T-helper 1 cell treated with Interleukin-12 subunit alpha and Interleukin-12 subunit beta and Interleukin-4 antibody, amounts not matched to agents 30 ng/mL and 1 ng/mL, for 36 hours (primary cell): ENCODE measurements at regions not wholly inside any gene's neighbourhood (a gene's known extent, or its start where the extent isn't known, plus 50 kb on each side); places are given as distances from the start of the nearest gene placed in this dataset.
"Not testable (repeated sequence)": the region's sequence is repeated elsewhere in the genome, so short reads cannot be mapped to it uniquely, and the experiment has no call there.

Source experiments
- intact Hi-C: fragments of 100-400 bp; cut with micrococcal nuclease; formaldehyde crosslinking; loops from one replicate; pipeline ENCODE4 v1.15.1; 2024

- intact Hi-C loops: no loop called here
Measured at GRCh38 chr2:54065411-54065810, 50.0 kb upstream of the ACYP2 start.

DNA sequence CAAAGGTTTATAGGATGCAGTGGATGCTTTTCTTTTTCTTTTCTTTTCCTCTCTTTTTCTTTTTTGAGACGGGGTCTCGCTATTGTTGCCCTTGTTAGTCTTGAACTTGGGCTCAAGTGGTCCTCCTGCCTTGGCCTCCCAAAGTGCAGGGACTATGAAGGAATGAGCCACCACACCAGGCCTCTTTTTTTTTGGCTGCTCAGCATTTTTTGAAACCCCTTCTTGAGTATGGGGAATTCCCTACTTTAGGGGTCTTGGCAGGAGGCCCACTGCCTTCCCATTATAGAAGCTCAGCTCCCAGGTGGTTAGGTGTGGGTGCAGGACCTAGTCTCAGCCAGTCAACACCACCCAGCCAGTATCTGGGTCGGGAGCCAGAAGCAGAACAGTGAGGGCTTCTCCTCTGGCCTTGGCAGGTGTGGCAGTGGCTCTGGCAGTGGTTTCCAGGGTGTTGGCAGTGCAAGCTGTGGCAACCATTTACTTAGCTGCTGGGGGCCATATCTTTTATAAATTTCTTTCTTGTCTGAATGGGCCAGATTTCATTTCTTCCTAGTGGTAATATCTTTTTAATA, 51.4 kb upstream of the ACYP2 start:
- intact Hi-C loops: no loop called here

GRCh38 chr2:54062401-54062800, 53.0 kb upstream of the ACYP2 start:
- intact Hi-C loops: no loop called here

GRCh38 chr2:54061272-54061671, 54.1 kb upstream of the ACYP2 start:
- intact Hi-C loops: no loop called here

DNA sequence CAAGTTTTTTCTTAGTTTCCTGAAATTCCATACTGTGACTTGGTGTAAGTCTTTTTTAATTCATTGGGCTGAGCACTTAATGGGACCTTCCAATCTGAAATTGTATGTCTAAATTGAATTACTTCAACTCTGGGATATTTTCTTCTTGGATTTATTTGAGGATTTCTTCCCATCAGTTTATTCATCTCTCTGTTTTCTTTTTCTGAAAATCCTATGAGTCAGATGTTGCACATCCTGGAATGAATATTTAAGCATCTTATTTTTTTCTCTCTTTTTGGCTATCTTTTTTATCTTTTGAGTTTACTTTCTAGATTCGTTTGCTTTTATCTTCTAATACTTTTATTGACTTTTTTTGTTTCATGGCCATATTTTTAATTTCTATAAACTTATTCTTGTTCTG, 55.4 kb upstream of the ACYP2 start:
- intact Hi-C loops: no loop called here

- intact Hi-C loops: no loop called here
Measured at GRCh38 chr2:54059504-54059903, 55.9 kb upstream of the ACYP2 start.

GRCh38 chr2:54058449-54058848, 57.0 kb upstream of the ACYP2 start:
- intact Hi-C loops: no loop called here

DNA sequence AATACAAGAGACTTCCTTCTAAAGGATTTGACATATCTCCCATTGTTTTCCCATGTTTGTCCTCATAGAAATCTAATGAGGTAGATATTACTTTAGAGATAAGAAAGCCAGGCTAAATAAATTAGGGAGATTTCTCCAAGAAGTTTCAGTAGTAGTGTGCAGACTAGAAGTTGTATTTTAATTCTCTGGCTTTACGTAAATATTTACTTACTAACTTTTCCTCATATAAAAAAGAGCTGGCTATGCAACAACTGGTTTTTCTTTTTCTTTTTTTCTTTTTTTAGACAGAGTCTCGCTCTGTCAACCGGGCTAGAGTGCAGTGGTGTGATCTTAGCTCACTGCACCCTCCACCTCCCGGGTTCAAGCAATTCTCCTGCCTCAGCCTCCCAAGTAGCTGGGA, 60.6 kb upstream of the ACYP2 start:
- intact Hi-C loops: loop anchor here (2.0 kb wide), 3 partner anchors 18 to 84 kb away; partner anchors contain the start of gene PSME4

DNA sequence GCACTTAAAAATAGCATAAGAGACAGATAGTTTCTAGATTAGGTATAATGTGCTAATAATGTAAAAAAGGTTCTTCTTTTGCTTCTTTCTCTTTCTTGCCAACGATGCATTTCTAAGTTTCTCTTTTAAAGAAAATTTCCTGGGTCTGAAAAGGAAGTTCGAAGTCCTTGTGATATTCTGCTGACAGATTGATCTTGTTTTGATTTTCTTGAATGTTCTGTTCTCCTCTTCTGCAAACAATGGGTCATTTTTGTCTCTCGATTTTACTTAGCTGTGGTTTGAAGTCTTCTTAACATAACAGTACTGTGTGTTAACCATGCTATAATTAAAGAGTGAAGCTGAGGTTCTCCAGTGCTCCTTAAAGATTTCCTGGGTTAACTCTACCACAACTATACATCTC, 61.1 kb upstream of the ACYP2 start:
- intact Hi-C loops: loop anchor here (2.0 kb wide), 3 partner anchors 19 to 83 kb away; partner anchors contain the start of gene PSME4

- intact Hi-C loops: loop anchor here (2.0 kb wide), 3 partner anchors 19 to 83 kb away; partner anchors contain the start of gene PSME4
Measured at GRCh38 chr2:54053830-54054229, 61.6 kb upstream of the ACYP2 start.

DNA sequence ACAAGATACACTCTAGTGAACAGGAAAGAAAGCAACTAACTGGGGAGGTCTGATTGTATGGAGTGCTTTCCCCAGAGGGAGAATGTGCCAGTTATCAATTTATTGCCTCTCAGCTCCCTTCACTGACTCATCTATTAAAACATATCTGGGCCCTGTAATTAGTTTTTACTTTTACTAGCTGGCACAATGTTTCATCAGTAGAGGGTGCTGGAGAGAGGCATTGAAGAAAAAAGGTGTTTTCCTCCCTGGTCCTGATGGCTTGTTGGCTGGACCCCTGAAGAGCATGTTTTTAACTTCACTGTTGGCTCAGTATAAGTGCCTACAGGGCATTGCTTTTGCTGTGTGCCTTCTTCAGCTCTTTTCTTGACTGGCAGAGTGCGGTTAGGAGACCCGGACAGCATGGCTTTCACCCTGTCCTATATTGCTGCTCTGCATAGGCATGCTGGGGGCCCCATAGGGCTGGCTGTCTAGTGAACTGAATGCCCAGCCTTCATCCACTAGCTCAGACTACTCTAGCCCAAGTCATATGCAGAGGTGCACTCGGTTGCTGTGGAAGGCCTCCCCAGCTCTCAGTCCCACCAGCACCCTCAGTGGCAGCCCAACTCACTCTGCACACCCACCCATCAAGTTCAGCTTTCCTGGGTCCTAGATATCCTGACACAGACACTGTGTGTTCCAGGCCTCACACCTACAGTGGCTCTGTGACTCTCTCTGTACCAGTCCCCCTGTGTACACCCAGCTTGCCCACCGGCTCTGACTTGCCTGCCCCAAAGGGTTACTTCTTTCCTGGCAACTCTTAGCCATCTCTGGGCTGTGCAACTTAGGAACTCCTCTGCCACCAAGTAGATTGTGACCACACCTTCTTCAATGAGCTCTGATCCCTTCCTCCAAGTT, 62.3 kb upstream of the ACYP2 start:
- intact Hi-C loops: no loop called here

DNA sequence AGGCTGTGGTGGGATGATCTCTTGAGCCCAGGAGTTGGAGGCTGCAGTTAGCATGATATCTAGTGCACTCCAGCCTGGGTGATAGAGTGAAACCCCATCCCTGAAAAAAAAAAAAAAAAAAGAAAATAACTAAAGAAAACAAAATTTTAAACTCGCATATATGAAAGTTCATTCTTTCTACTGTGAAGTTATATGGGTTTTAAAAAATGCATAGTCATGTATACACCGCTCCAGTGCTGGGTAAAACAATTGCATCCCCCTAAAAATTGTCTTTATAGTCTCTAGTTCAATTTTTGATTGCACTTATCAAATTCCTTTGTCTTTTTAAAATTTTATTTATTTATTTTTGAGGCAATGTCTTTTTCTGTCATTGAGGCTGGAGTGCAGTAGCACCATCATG, 65.0 kb upstream of the ACYP2 start:
- intact Hi-C loops: no loop called here

- intact Hi-C loops: no loop called here
Measured at GRCh38 chr2:54049365-54049764, 66.0 kb upstream of the ACYP2 start.

DNA sequence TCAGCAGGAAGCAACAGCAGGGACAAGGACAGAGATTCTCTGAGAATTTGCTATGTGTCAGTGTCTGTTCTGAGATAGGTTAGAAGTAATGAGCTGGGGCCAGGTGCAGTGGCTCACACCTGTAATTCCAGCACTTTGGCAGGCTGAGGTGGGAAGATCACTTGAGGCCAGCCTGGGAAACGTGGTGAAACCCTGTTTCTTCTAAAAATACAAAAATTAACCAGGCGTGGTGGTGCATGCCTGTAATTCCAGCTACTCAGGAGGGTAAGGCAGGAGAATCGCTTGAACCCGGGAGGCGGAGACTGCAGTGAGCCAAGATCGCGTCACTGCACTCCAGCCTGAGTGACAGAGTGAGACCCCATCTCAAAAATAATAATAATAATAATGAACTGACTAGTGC, 66.5 kb upstream of the ACYP2 start:
- intact Hi-C loops: not testable (repeated sequence)

DNA sequence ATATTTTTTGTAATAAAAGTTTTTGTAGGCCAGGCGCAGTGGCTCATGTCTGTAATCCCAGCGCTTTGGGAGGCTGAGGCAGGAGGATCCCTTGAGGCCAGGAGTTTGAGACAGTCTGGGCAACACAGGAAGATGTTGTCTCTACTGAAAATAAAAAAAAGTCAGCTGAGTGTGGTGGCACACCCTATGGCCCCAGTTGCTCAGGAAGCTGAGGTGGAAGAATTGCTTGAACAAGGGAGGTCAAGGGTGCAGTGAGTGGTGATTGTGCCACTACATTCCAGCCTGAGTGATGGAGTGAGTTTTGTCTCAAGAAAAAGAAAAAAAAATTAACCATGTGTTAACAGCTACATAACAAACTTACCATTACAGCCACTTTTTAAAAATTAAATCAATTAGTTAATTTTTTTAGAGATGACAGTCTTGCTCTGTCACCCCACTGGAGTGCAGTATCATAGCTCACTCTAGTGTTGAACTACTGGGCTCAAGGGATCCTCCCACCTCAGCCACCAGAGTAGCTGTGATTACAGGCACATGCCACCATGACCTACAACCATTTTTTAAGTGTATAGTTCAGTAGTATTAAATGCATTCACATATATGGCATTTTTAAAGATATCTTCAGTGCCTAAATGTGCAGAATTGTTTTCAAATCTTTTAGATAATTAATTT, 67.2 kb upstream of the ACYP2 start:
- intact Hi-C loops: no loop called here

GRCh38 chr2:54047658-54048057, 67.8 kb upstream of the ACYP2 start:
- intact Hi-C loops: no loop called here

- intact Hi-C loops: no loop called here
Measured at GRCh38 chr2:54047091-54047490, 68.3 kb upstream of the ACYP2 start.

- intact Hi-C loops: no loop called here
Measured at GRCh38 chr2:54042897-54043620, 72.3 kb upstream of the PSME4 start.

DNA sequence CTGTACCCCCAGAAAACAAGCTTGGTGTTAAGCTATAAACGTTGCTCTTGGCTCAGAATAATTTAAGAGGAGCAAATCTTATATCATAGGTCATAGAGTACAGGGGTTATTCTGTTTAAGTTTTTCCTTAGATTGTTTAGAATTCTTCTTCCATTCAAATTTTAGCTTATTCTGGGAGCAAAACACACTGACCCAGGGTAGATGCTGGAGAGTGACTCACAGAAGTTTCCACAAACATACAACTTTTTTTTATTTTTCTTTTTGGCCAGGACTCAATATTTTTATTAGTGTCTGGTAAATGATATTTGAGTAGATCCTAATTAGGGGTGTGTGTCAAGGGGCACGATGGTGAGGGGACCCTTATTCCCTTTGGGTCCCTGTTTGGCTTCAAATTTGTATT, 71.5 kb upstream of the PSME4 start:
- intact Hi-C loops: no loop called here

GRCh38 chr2:54041135-54041534, 70.3 kb upstream of the PSME4 start:
- intact Hi-C loops: loop anchor here (2.0 kb wide), 1 partner anchor 46 kb away; no protein-coding TSS in a partner anchor

- intact Hi-C loops: loop anchor here (2.0 kb wide), 1 partner anchor 46 kb away; no protein-coding TSS in a partner anchor
Measured at GRCh38 chr2:54040685-54041084, 69.9 kb upstream of the PSME4 start.
